Caco-2 (cell line): ENCODE measurements at regions not wholly inside any gene's neighbourhood (a gene's known extent, or its start where the extent isn't known, plus 50 kb on each side); places are given as distances from the start of the nearest gene placed in this dataset.

Experiments used
- BruUV-seq: library from RNA; stranded (reverse); fragments of 400-500 nt; replicated peaks from 2 replicates; lab custom pipeline; 2021; lab: Mats Ljungman, UMichigan
- CTCF ChIA-PET: fragments of 300-600 bp; sonication (Branson Sonifier 250); formaldehyde crosslinking; loops from one replicate; lab custom pipeline; 2022; ENCODE audit warnings: antibody characterized with exemption; lab: Charles Lee
- POLR2A ChIA-PET: fragments of 300-600 bp; sonication (Branson Sonifier 250); formaldehyde crosslinking; loops from one replicate; lab custom pipeline; 2022; ENCODE audit warnings: antibody characterized with exemption; lab: Charles Lee
- DNase-seq, 2 experiments: peaks; one replicate each; pipeline versions ENCODE4 v3.0.0 to v3.0.0-alpha.2; 2020 to 2022
- H3K27me3 ChIP-seq: replicated peaks from 2 replicates; pipeline ENCODE4 v1.6.0; 2011; ENCODE audit warnings: low read length; ENCODE audit not compliant: control insufficient read depth, insufficient read depth
- H3K36me3 ChIP-seq: 2 replicates; pipeline ENCODE4 v1.5.1; 2011; ENCODE audit warnings: low read length; ENCODE audit not compliant: control insufficient read depth, insufficient read depth
- H3K4me1 ChIP-seq: fragments of 250-450 bp; sonication (Bioruptor Pico); 2 replicates; pipeline ENCODE4 v1.5.1; 2020; ENCODE audit warnings: mild to moderate bottlenecking
- H3K4me3 ChIP-seq: 2 replicates; pipeline ENCODE4 v1.5.1; 2011; ENCODE audit warnings: low read depth, mild to moderate bottlenecking, control low read depth, low read length
- H3K9me3 ChIP-seq: fragments of 250-450 bp; sonication (Bioruptor Pico); 2 replicates; pipeline ENCODE4 v1.5.1; 2020; ENCODE audit warnings: mild to moderate bottlenecking, moderate library complexity
- H3K27ac Mint-ChIP-seq: one replicate; pipeline ENCODE4 v1.8.0; 2022; ENCODE audit warnings: mixed read lengths; ENCODE audit not compliant: unreplicated experiment
- H3K27me3 Mint-ChIP-seq: one replicate; pipeline ENCODE4 v1.8.0; 2022; ENCODE audit warnings: mixed read lengths; ENCODE audit not compliant: insufficient read depth, unreplicated experiment
- H3K36me3 Mint-ChIP-seq: one replicate; pipeline ENCODE4 v1.8.0; 2022; ENCODE audit warnings: mild to moderate bottlenecking, mixed read lengths; ENCODE audit not compliant: insufficient read depth, unreplicated experiment
- H3K4me1 Mint-ChIP-seq: one replicate; pipeline ENCODE4 v1.8.0; 2022; ENCODE audit warnings: low read depth, mixed read lengths; ENCODE audit not compliant: unreplicated experiment
- H3K4me3 Mint-ChIP-seq: one replicate; pipeline ENCODE4 v1.8.0; 2022; ENCODE audit warnings: mild to moderate bottlenecking, moderate library complexity, mixed read lengths; ENCODE audit not compliant: unreplicated experiment
- H3K9me3 Mint-ChIP-seq: one replicate; pipeline ENCODE4 v1.8.0; 2022; ENCODE audit warnings: mixed read lengths; ENCODE audit not compliant: unreplicated experiment
- intact Hi-C: fragments of 100-400 bp; cut with micrococcal nuclease; formaldehyde crosslinking; loops from one replicate; pipeline ENCODE4 v1.10.0; 2022; ENCODE audit not compliant: unreplicated experiment
- TF ChIP-seq, protein P1 (sequence below), 2 experiments: fragments of 200-600 bp in 1 of 2; IDR thresholded peaks; 1 replicate in 1 of 2; 2 replicates in 1 of 2; pipeline versions ENCODE4 v1.5.1 to v1.8.0; 2011 to 2022; ENCODE audit warnings: antibody characterized with exemption in 1 of 2, control low read depth in 1 of 2, inconsistent platforms in 1 of 2, low read depth in 1 of 2, low read length in 1 of 2, mild to moderate bottlenecking in 1 of 2, moderate library complexity in 1 of 2; ENCODE audit not compliant: insufficient read depth in 1 of 2, severe bottlenecking in 1 of 2, unreplicated experiment in 1 of 2

DNA sequence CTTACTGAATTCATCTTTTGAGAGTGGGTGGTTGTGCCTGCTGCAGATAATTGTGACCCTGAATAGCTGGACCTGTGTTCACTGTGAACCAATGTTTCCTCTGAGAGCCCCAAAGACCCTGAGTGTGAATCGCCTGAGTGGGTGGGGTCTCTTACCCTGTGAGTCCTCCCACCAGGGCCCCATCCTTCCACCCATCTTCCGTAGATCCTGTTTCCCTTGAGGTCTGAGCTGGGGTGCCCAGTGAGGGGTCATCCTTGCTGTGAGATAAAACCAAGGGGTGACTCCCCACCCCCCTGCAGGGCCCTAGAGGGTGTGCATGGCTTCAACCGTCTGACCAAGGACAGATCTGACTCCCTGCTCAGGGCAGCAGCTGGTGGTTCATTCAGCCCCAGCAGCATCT lies 78.0 kb upstream of the ZNF479 start:
- no peak overlapping the region for H3K4me3 Mint-ChIP-seq
- intact Hi-C loops: no loop called here
- POLR2A ChIA-PET: no interaction called here
- no peaks in the 10 kb centered on the region for H3K4me1 ChIP-seq
- H3K27me3 Mint-ChIP-seq: no peaks in the 10 kb centered on the region
- H3K4me3 ChIP-seq: no peak overlapping the region
- H3K4me1 Mint-ChIP-seq: no peaks in the 10 kb centered on the region
- peaks cover 42% of the 10 kb centered on the region for H3K9me3 Mint-ChIP-seq
- H3K27me3 ChIP-seq: no peaks in the 10 kb centered on the region
- H3K36me3 ChIP-seq: no peaks in the 10 kb centered on the region
- CTCF ChIA-PET: no interaction called here
- no TSS peak for BruUV-seq
- DNase-seq: no peak
- TF ChIP-seq, protein P1, sequence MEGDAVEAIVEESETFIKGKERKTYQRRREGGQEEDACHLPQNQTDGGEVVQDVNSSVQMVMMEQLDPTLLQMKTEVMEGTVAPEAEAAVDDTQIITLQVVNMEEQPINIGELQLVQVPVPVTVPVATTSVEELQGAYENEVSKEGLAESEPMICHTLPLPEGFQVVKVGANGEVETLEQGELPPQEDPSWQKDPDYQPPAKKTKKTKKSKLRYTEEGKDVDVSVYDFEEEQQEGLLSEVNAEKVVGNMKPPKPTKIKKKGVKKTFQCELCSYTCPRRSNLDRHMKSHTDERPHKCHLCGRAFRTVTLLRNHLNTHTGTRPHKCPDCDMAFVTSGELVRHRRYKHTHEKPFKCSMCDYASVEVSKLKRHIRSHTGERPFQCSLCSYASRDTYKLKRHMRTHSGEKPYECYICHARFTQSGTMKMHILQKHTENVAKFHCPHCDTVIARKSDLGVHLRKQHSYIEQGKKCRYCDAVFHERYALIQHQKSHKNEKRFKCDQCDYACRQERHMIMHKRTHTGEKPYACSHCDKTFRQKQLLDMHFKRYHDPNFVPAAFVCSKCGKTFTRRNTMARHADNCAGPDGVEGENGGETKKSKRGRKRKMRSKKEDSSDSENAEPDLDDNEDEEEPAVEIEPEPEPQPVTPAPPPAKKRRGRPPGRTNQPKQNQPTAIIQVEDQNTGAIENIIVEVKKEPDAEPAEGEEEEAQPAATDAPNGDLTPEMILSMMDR (IDR thresholded peaks at IDR 0.05; ENCODE audit: insufficient read depth in 1 of 2, low read depth in 1 of 2, low read length in 1 of 2, severe bottlenecking in 1 of 2, unreplicated experiment in 1 of 2): no peak
- H3K27ac Mint-ChIP-seq: no peak overlapping the region
- no peaks in the 10 kb centered on the region for H3K36me3 Mint-ChIP-seq
- no peaks in the 10 kb centered on the region for H3K9me3 ChIP-seq

DNA sequence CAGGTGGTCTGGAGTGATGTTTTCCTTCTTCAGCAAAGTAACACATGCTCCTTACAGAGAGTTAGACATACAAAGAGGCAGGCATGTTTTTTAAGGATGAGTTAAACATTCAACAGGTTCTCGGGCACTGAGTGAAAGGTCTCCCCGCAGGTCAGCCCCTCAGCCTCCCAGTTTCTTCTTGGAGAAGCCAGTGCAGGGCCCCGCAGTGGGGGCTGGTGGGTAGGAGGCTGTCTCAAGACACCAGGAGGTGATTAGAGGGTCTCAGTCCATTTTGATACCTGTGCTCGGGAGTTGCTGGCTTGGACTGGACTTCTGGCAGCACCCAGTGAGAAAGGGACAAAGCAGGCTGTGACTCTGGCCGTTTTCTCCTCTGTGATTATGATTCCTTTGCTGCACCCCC lies 78.6 kb upstream of the ZNF479 start:
- intact Hi-C loops: no loop called here
- no peaks in the 10 kb centered on the region for H3K4me1 Mint-ChIP-seq
- no peak overlapping the region for H3K27ac Mint-ChIP-seq
- no peaks in the 10 kb centered on the region for H3K36me3 Mint-ChIP-seq
- POLR2A ChIA-PET: no interaction called here
- TF ChIP-seq, protein P1 (IDR thresholded peaks at IDR 0.05; ENCODE audit: insufficient read depth in 1 of 2, low read depth in 1 of 2, low read length in 1 of 2, severe bottlenecking in 1 of 2, unreplicated experiment in 1 of 2): no peak
- CTCF ChIA-PET: no interaction called here
- no peak overlapping the region for H3K4me3 Mint-ChIP-seq
- H3K4me3 ChIP-seq: no peak overlapping the region
- H3K36me3 ChIP-seq: no peaks in the 10 kb centered on the region
- H3K27me3 Mint-ChIP-seq: no peaks in the 10 kb centered on the region
- H3K4me1 ChIP-seq: no peaks in the 10 kb centered on the region
- H3K9me3 ChIP-seq: no peaks in the 10 kb centered on the region
- H3K9me3 Mint-ChIP-seq: peaks cover 45% of the 10 kb centered on the region
- no TSS peak for BruUV-seq
- DNase-seq: no peak
- no peaks in the 10 kb centered on the region for H3K27me3 ChIP-seq

DNA sequence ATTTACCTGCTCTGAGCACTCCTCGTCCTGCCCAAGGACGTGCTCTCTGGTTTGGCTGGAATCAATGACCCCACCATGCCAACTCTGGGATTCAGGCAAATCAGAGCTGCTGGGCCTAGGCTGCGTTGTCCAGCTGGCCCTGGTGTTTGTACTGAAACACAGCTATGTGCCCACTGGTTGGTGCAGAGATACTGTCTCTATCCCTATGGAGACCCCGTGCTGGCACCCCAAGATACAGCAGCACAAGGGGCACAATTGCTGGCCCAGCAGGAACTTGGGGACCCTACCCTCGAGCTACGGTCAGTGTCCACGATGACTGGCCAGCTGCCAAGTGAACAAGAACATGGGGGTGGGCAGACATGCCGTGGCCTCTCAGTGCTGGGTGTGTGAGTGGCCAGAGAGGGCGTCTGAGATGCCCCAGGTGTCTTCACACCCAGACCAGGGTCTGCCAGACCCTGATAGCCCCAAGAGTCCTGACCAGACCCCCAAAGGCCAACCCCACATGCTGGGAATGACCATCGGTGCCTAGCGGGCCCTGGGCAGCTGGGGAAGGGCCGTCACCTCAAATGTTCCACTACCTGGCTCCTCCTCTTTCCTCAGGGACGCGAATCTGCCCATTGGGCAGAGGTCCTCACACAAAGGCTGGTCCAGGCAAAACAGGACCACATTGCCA lies 79.3 kb upstream of the ZNF479 start:
- Histone ChIP-seq H3K27me3 (no peaks in the 10 kb centered on the region), H3K4me3 (no peak overlapping the region), H3K9me3 (no peaks in the 10 kb centered on the region), H3K36me3 (no peaks in the 10 kb centered on the region), H3K4me1 (no peaks in the 10 kb centered on the region)
- Mint-ChIP-seq H3K4me1 (no peaks in the 10 kb centered on the region), H3K36me3 (no peaks in the 10 kb centered on the region), H3K27ac (no peak overlapping the region), H3K27me3 (no peaks in the 10 kb centered on the region), H3K4me3 (no peak overlapping the region), H3K9me3 (peaks cover 46% of the 10 kb centered on the region)
- POLR2A ChIA-PET: no interaction called here
- intact Hi-C loops: no loop called here
- no TSS peak for BruUV-seq
- DNase-seq: no peak
- TF ChIP-seq, protein P1 (IDR thresholded peaks at IDR 0.05; ENCODE audit: insufficient read depth in 1 of 2, low read depth in 1 of 2, low read length in 1 of 2, severe bottlenecking in 1 of 2, unreplicated experiment in 1 of 2): no peak
- CTCF ChIA-PET: no interaction called here
